ENCODE measurements at regions not wholly inside any gene's neighbourhood (a gene's known extent, or its start where the extent isn't known, plus 50 kb on each side); places are given as distances from the start of the nearest gene placed in this dataset.

DNA sequence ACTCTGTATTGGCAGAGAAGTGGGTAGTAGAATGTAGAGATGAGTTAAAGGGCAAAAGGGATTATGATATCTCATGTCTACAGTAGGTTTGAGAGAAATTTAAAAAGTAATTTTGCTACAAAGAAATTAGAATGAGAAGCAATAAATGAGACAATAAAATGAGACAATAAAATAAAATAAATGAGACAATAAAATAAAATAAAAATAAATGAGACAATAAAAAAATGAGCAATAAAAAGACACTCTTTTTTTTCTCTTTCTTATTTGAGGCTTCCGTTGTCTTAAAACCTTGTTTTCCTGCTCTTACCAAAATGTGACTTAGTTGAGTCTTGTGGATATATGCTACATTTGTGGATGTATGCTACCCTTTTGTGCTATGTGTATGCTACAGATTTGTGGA lies 615.4 kb upstream of the PKDCC start:
- no peaks in the 10 kb centered on the region for H3K36me3 ChIP-seq
- H3K4me3 ChIP-seq (ENCODE audit: low read depth, low read length), result no peak overlapping the region
- no peaks in the 10 kb centered on the region for H3K27me3 ChIP-seq (ENCODE audit: insufficient read depth, low read depth, severe bottlenecking)
- H3K27ac ChIP-seq, result no peak overlapping the region
- TF ChIP-seq, protein P1, sequence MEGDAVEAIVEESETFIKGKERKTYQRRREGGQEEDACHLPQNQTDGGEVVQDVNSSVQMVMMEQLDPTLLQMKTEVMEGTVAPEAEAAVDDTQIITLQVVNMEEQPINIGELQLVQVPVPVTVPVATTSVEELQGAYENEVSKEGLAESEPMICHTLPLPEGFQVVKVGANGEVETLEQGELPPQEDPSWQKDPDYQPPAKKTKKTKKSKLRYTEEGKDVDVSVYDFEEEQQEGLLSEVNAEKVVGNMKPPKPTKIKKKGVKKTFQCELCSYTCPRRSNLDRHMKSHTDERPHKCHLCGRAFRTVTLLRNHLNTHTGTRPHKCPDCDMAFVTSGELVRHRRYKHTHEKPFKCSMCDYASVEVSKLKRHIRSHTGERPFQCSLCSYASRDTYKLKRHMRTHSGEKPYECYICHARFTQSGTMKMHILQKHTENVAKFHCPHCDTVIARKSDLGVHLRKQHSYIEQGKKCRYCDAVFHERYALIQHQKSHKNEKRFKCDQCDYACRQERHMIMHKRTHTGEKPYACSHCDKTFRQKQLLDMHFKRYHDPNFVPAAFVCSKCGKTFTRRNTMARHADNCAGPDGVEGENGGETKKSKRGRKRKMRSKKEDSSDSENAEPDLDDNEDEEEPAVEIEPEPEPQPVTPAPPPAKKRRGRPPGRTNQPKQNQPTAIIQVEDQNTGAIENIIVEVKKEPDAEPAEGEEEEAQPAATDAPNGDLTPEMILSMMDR (IDR thresholded peaks at IDR 0.05; ENCODE audit: low read depth, low read length), result no peak
- no peak for DNase-seq
- H3K9me3 ChIP-seq (ENCODE audit: severe bottlenecking), result no peaks in the 10 kb centered on the region

DNA sequence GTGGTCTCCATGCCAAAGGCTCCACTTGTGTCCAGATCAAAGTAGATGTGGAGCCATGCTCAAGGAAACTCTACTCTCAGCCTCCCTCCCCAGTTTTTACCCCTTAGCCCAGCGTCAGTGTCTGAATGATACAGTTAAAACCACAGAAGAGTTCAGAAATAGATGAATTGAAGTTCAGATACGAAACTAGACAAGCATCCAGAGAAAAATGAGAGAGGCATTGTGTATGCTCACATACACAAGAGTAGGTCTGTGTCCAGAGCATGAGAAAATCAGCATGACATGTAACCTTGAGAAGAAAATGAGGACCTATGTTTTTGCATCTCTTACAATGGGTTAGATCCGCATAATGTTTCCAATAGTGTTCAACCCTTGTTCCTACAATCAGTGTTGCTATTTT lies 612.8 kb upstream of the PKDCC start:
- no peak for DNase-seq
- Histone ChIP-seq H3K4me3 (ENCODE audit: low read depth, low read length) (no peak overlapping the region), H3K27ac (no peak overlapping the region), H3K9me3 (ENCODE audit: severe bottlenecking) (no peaks in the 10 kb centered on the region), H3K36me3 (no peaks in the 10 kb centered on the region), H3K27me3 (ENCODE audit: insufficient read depth, low read depth, severe bottlenecking) (no peaks in the 10 kb centered on the region)
- TF ChIP-seq, protein P1 (IDR thresholded peaks at IDR 0.05; ENCODE audit: low read depth, low read length), result no peak

- no peak overlapping the region for H3K27ac ChIP-seq
- TF ChIP-seq, protein P1 (IDR thresholded peaks at IDR 0.05; ENCODE audit: low read depth, low read length), result no peak
- no peak for DNase-seq
- H3K36me3 ChIP-seq, result no peaks in the 10 kb centered on the region
- no peaks in the 10 kb centered on the region for H3K9me3 ChIP-seq (ENCODE audit: severe bottlenecking)
- no peaks in the 10 kb centered on the region for H3K27me3 ChIP-seq (ENCODE audit: insufficient read depth, low read depth, severe bottlenecking)
- H3K4me3 ChIP-seq (ENCODE audit: low read depth, low read length), result no peak overlapping the region
Observed at GRCh38 chr2:41441958-41442357, 605.9 kb upstream of the PKDCC start.

GRCh38 chr2:41445865-41446264 lies 602.0 kb upstream of the PKDCC start:
- no peak overlapping the region for H3K4me3 ChIP-seq (ENCODE audit: low read depth, low read length)
- TF ChIP-seq, protein P1 (IDR thresholded peaks at IDR 0.05; ENCODE audit: low read depth, low read length), result no peak
- DNase-seq, result no peak
- H3K27ac ChIP-seq, result no peak overlapping the region
- H3K36me3 ChIP-seq, result no peaks in the 10 kb centered on the region
- H3K9me3 ChIP-seq (ENCODE audit: severe bottlenecking), result no peaks in the 10 kb centered on the region
- no peaks in the 10 kb centered on the region for H3K27me3 ChIP-seq (ENCODE audit: insufficient read depth, low read depth, severe bottlenecking)

DNA sequence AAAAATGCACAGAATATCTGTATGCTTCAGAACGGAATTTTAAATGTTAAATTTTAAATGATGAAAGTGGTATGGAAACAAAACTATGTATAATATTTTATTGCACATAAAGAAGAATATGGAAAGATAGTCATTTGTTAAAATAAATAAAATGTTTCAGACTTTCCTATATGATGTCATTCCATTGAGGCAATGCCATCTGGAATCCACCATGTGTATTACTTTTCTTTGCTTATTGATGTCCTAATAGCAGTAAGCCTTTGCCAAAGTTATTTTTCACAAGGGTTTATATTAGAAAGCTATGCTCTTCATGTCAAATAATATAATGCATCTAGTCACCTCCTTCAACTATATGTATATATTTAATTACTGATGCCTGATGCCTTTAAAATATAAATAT lies 601.6 kb upstream of the PKDCC start:
- no peak overlapping the region for H3K4me3 ChIP-seq (ENCODE audit: low read depth, low read length)
- no peak overlapping the region for H3K27ac ChIP-seq
- TF ChIP-seq, protein P1 (IDR thresholded peaks at IDR 0.05; ENCODE audit: low read depth, low read length), result no peak

DNA sequence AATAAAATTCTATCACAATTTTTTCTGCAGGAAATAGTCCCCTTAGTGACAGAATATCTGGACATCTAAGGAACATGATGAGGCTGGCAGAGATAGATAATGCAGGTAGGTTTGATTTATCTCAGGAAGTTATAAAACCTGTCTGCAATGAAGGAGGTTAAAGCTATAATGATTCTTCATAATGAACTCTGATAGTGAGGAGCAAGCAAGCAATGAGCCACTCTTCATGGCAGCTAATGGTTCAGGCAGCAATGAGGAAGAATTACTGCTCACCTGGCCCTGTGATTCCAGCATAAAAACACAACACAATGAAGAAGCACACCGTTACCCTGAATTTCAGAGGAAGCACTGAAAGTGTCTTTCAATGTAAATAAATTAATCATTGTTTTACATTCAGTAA lies 599.6 kb upstream of the PKDCC start:
- Histone ChIP-seq H3K9me3 (ENCODE audit: severe bottlenecking) (no peaks in the 10 kb centered on the region), H3K36me3 (no peaks in the 10 kb centered on the region), H3K4me3 (ENCODE audit: low read depth, low read length) (no peak overlapping the region), H3K27ac (no peak overlapping the region), H3K27me3 (ENCODE audit: insufficient read depth, low read depth, severe bottlenecking) (no peaks in the 10 kb centered on the region)
- DNase-seq, result no peak
- TF ChIP-seq, protein P1 (IDR thresholded peaks at IDR 0.05; ENCODE audit: low read depth, low read length), result no peak

More for the DNA sequence above, 601.6 kb upstream of the PKDCC start:
- no peak for DNase-seq
- H3K36me3 ChIP-seq, result no peaks in the 10 kb centered on the region
- no peaks in the 10 kb centered on the region for H3K27me3 ChIP-seq (ENCODE audit: insufficient read depth, low read depth, severe bottlenecking)
- H3K9me3 ChIP-seq (ENCODE audit: severe bottlenecking), result no peaks in the 10 kb centered on the region
